HEK293T (cell line): ENCODE measurements at regions not wholly inside any gene's neighbourhood (a gene's known extent, or its start where the extent isn't known, plus 50 kb on each side); places are given as distances from the start of the nearest gene placed in this dataset.

Experiments used
- CTCF ChIA-PET: fragments of 350-600 bp; formaldehyde crosslinking; extraction: SDS; loops from one replicate; lab custom pipeline; 2021; ENCODE audit warnings: antibody characterized with exemption, inconsistent platforms; lab: Yijun Ruan, JAX
- POLR2A ChIA-PET: fragments of 350-600 bp; formaldehyde crosslinking; extraction: SDS; loops from one replicate; lab custom pipeline; 2020; ENCODE audit warnings: antibody characterized with exemption, inconsistent platforms; lab: Yijun Ruan, JAX
- DNase-seq: peaks from one replicate; pipeline ENCODE4 v3.0.0; 2012; ENCODE audit warnings: mixed read lengths; ENCODE audit errors: extremely low spot score
- ARNT ChIP-seq: fragments of 450-650 bp; IDR thresholded peaks from 2 replicates; pipeline ENCODE4 v1.6.1; 2017; ENCODE audit warnings: mild to moderate bottlenecking
- BHLHE40 ChIP-seq: fragments of 450-650 bp; IDR thresholded peaks from 2 replicates; pipeline ENCODE4 v1.6.1; 2016; ENCODE audit warnings: mild to moderate bottlenecking, moderate library complexity, borderline replicate concordance
- CTBP1 ChIP-seq: fragments of 450-650 bp; IDR thresholded peaks from 2 replicates; pipeline ENCODE4 v1.6.1; 2016; ENCODE audit warnings: borderline replicate concordance
- ELF4 ChIP-seq: fragments of 450-650 bp; IDR thresholded peaks from 2 replicates; pipeline ENCODE4 v1.6.1; 2017; ENCODE audit warnings: antibody characterized with exemption
- FOXA1 ChIP-seq: fragments of 450-650 bp; IDR thresholded peaks from 2 replicates; pipeline ENCODE4 v1.6.1; 2016; ENCODE audit warnings: mild to moderate bottlenecking
- FOXK2 ChIP-seq: fragments of 450-650 bp; IDR thresholded peaks from 2 replicates; pipeline ENCODE4 v1.6.1; 2016; ENCODE audit warnings: mild to moderate bottlenecking
- FOXM1 ChIP-seq: fragments of 450-650 bp; IDR thresholded peaks from 2 replicates; pipeline ENCODE4 v1.6.1; 2017; ENCODE audit warnings: mild to moderate bottlenecking, borderline replicate concordance
- HDGF ChIP-seq: fragments of 450-650 bp; IDR thresholded peaks from 2 replicates; pipeline ENCODE4 v1.6.1; 2017; ENCODE audit warnings: antibody characterized with exemption, borderline replicate concordance
- L3MBTL2 ChIP-seq: fragments of 450-650 bp; conservative IDR thresholded peaks from 2 replicates; pipeline ENCODE4 v1.6.1; 2016; ENCODE audit warnings: mild to moderate bottlenecking
- LEF1 ChIP-seq: fragments of 450-650 bp; IDR thresholded peaks from 2 replicates; pipeline ENCODE4 v1.6.1; 2017; ENCODE audit warnings: mild to moderate bottlenecking, borderline replicate concordance
- NFRKB ChIP-seq: fragments of 450-650 bp; IDR thresholded peaks from 2 replicates; pipeline ENCODE4 v1.6.1; 2016; ENCODE audit warnings: mild to moderate bottlenecking, moderate library complexity
- PKNOX1 ChIP-seq: fragments of 450-650 bp; IDR thresholded peaks from 2 replicates; pipeline ENCODE4 v1.6.1; 2016
- SP1 ChIP-seq: fragments of 450-650 bp; IDR thresholded peaks from 2 replicates; pipeline ENCODE4 v1.6.1; 2017
- SUZ12 ChIP-seq: fragments of 450-650 bp; IDR thresholded peaks from 2 replicates; pipeline ENCODE4 v1.6.1; 2016; ENCODE audit warnings: mild to moderate bottlenecking
- TARDBP ChIP-seq: fragments of 450-650 bp; IDR thresholded peaks from 2 replicates; pipeline ENCODE4 v1.6.1; 2016
- ZNF384 ChIP-seq: fragments of 450-650 bp; IDR thresholded peaks from 2 replicates; pipeline ENCODE4 v1.6.1; 2016

- no peak for TF ChIP-seq TARDBP
- CTCF ChIA-PET = no interaction called here
- POLR2A ChIA-PET = no interaction called here
- DNase-seq = no peak
Observed at GRCh38 chr1:95393434-95393833, 159.4 kb downstream of the RWDD3 start.

GRCh38 chr1:95396557-95396956 is 162.5 kb downstream of the RWDD3 start:
- ChIA-PET CTCF (no interaction called here), POLR2A (no interaction called here)
- TF ChIP-seq LEF1 (no peak), FOXM1 (no peak), ZNF384 (no peak), FOXK2 (no peak), ARNT (no peak), BHLHE40 (no peak), CTBP1 (no peak), SUZ12 (no peak), SP1 (no peak), ELF4 (no peak), PKNOX1 (no peak), NFRKB (no peak), TARDBP (no peak), HDGF (no peak), FOXA1 (no peak), L3MBTL2 (no peak)
- no peak for DNase-seq

- no peak for TF ChIP-seq FOXM1
- no peak for TF ChIP-seq CTBP1
- CTCF ChIA-PET = no interaction called here
- no peak for DNase-seq
- POLR2A ChIA-PET = no interaction called here
Observed at GRCh38 chr1:95402780-95403179, 168.8 kb downstream of the RWDD3 start.

- POLR2A ChIA-PET = no interaction called here
- no peak for DNase-seq
- TF ChIP-seq ELF4 (no peak), L3MBTL2 (no peak), BHLHE40 (no peak), FOXM1 (no peak)
- CTCF ChIA-PET = no interaction called here
Observed at GRCh38 chr1:95406279-95406678, 172.3 kb downstream of the RWDD3 start.

GRCh38 chr1:95407131-95407885 is 173.3 kb downstream of the RWDD3 start:
- DNase-seq = no peak
- ChIA-PET CTCF (no interaction called here), POLR2A (no interaction called here)
- TF ChIP-seq FOXM1 (no peak), HDGF (no peak), SP1 (no peak), FOXA1 (no peak), LEF1 (no peak), PKNOX1 (no peak), TARDBP (no peak), ZNF384 (no peak), FOXK2 (no peak), L3MBTL2 (no peak), NFRKB (no peak), BHLHE40 (no peak)

GRCh38 chr1:95407886-95408291 is 173.9 kb downstream of the RWDD3 start:
- POLR2A ChIA-PET = no interaction called here
- no peak for DNase-seq
- TF ChIP-seq SP1 (no peak), NFRKB (no peak), L3MBTL2 (no peak), LEF1 (no peak), FOXK2 (no peak), BHLHE40 (no peak), FOXA1 (no peak), CTBP1 (no peak), ARNT (no peak), SUZ12 (no peak), ELF4 (no peak), TARDBP (no peak), FOXM1 (no peak), ZNF384 (no peak), PKNOX1 (no peak)
- CTCF ChIA-PET = no interaction called here
